EL (cell line): ENCODE measurements at regions not wholly inside any gene's neighbourhood (a gene's known extent, or its start where the extent isn't known, plus 50 kb on each side); places are given as distances from the start of the nearest gene placed in this dataset.
A peak's percentile ranks its signal among the peaks of the same experiment; 100 is the strongest.

Experiments used
- DNase-seq: peaks from one replicate; pipeline ENCODE4 v3.0.0-alpha.2; 2016

DNA sequence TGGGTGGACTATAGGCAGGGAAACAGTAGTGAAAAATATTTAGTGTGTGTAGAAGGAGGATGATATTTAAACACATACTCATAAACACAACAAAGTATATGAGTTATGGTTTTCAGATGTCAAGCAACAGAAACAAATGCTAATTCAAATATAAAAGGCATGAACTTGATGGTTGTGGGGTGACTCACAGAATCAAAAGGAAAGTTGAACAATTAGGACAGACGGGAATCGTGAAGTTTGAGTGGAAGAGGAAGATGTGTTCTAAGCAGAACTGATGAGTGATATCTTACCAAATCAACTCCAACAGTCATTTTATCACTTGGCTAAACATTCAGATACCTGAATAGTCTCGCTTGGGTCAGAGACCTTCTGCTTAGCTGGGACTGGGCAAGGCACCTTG, 53.6 kb upstream of the ITGA6 start:
- peak; percentile 51 for DNase-seq

GRCh38 chr2:172374318-172375240, 52.8 kb upstream of the ITGA6 start:
- DNase-seq: no peak

GRCh38 chr2:172375251-172375650, 52.1 kb upstream of the ITGA6 start:
- DNase-seq: no peak

GRCh38 chr2:172376016-172376415, 51.4 kb upstream of the ITGA6 start:
- no peak for DNase-seq

DNA sequence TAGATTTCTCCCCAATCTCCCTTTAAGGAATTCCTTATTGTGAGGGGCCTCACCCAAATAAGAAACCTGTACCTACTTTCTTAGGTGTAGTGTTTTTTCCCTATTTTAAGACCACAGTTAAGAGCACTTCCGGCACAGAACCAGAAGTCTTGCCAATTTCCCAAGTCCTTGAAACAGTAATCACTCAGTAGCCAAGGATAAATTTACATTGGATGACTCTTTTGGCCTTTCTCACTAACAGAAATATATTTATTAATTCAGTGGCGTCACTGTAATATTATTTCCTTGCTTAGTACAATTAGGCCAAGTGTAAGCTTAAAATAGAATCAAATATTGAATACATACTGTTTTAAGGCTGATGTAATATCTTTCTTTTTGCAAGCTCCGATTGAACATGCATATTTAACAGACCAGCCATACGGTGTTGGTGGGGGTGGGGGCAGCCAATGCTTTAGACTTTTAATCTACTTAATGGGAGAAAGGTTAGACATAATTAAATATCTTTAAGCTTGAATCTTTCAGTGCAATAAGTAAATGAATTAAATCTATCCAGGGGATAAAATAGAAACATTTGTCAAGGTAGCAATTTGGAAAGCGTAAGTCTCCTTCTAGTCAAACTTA, 50.8 kb upstream of the ITGA6 start:
- DNase-seq: no peak

DNA sequence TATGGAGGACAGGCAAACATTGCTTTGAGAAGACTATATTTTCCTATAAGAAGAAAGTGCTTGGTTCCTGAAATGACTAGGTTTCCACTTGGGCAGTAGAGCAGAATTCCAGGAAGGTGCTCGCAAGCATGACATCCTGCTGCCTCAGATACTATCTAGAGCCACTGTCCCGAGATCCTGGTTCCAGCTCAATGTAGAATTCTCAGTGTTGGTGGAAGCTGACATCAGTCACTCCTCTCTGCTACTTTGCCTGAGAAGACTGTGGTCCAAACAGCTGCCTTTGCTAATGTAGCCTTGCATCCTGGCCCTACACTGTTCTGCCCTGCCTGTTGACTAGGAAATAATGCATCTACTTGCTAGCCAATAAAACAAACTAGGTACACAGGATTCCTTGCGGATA, 50.0 kb upstream of the ITGA6 start:
- no peak for DNase-seq
